HEK293 (cell line): ENCODE measurements at regions not wholly inside any gene's neighbourhood (a gene's known extent, or its start where the extent isn't known, plus 50 kb on each side); places are given as distances from the start of the nearest gene placed in this dataset.

Experiments used
- CTCF ChIA-PET: fragments of 350-600 bp; formaldehyde crosslinking; extraction: SDS; loops from one replicate; lab custom pipeline; 2021; ENCODE audit warnings: antibody characterized with exemption; lab: Yijun Ruan, JAX
- POLR2A ChIA-PET: fragments of 300-600 bp; formaldehyde crosslinking; extraction: SDS; loops from one replicate; lab custom pipeline; 2020; ENCODE audit warnings: antibody characterized with exemption, inconsistent platforms; lab: Yijun Ruan, JAX
- H3K27ac ChIP-seq: fragments of 200-500 bp; sonication (Bioruptor generic); 2 replicates; pipeline ENCODE4 v1.5.1; 2014; ENCODE audit warnings: low read depth, low read length, control low read depth, inconsistent platforms; ENCODE audit errors: extremely low read depth
- H3K36me3 ChIP-seq, 2 experiments: fragments of 200-500 bp in 1 of 2; sonication (Bioruptor generic) in 1 of 2; 1 replicate in 1 of 2; 2 replicates in 1 of 2; pipeline ENCODE4 v1.5.1; 2014 to 2017; ENCODE audit warnings: inconsistent platforms in 2 of 2, low read length in 2 of 2; ENCODE audit not compliant: control insufficient read depth in 2 of 2, insufficient read depth in 1 of 2
- H3K4me1 ChIP-seq: fragments of 200-500 bp; sonication (Bioruptor generic); 2 replicates; pipeline ENCODE4 v1.5.1; 2014; ENCODE audit warnings: mild to moderate bottlenecking, low read length, inconsistent platforms; ENCODE audit not compliant: control insufficient read depth, insufficient read depth
- H3K4me3 ChIP-seq: 2 replicates; pipeline ENCODE4 v1.5.1; 2011; ENCODE audit warnings: low read depth, mild to moderate bottlenecking, control low read depth, low read length, moderate library complexity
- H3K9me3 ChIP-seq: fragments of 200-500 bp; sonication (Bioruptor generic); 2 replicates; pipeline ENCODE4 v1.5.1; 2014; ENCODE audit warnings: low read depth, low read length, inconsistent platforms; ENCODE audit not compliant: control insufficient read depth, insufficient read depth
- CTCF ChIP-seq: fragments of 450-650 bp; formaldehyde crosslinking; IDR thresholded peaks from 2 replicates; pipeline ENCODE4 v1.5.1; 2016; ENCODE audit warnings: missing biosample characterization, missing genetic modification characterization
- HOXD13 ChIP-seq: sonication (generic); formaldehyde crosslinking; IDR thresholded peaks from 2 replicates; pipeline ENCODE4 v1.8.0; 2022; ENCODE audit warnings: missing genetic modification reagents, borderline replicate concordance
- SALL2 ChIP-seq: fragments of 450-650 bp; formaldehyde crosslinking; IDR thresholded peaks from 2 replicates; pipeline ENCODE4 v1.5.0; 2017; ENCODE audit warnings: missing biosample characterization, mild to moderate bottlenecking, missing genetic modification characterization, borderline replicate concordance
- WT1 ChIP-seq: fragments of 450-650 bp; formaldehyde crosslinking; IDR thresholded peaks from 2 replicates; pipeline ENCODE4 v1.5.1; 2016; ENCODE audit warnings: missing biosample characterization, missing genetic modification characterization
- ZBTB20 ChIP-seq: fragments of 450-650 bp; formaldehyde crosslinking; IDR thresholded peaks from 2 replicates; pipeline ENCODE4 v1.5.1; 2016; ENCODE audit warnings: missing biosample characterization, missing genetic modification characterization
- ZFP41 ChIP-seq: fragments of 450-650 bp; formaldehyde crosslinking; IDR thresholded peaks from 2 replicates; pipeline ENCODE4 v1.5.1; 2016; ENCODE audit warnings: missing biosample characterization, missing genetic modification characterization, borderline replicate concordance
- ZNF266 ChIP-seq: fragments of 450-650 bp; formaldehyde crosslinking; IDR thresholded peaks from 2 replicates; pipeline ENCODE4 v1.5.1; 2016; ENCODE audit warnings: missing biosample characterization, missing genetic modification characterization, low read depth
- ZNF311 ChIP-seq: fragments of 450-650 bp; formaldehyde crosslinking; IDR thresholded peaks from 2 replicates; pipeline ENCODE4 v1.5.1; 2017; ENCODE audit warnings: missing biosample characterization, missing genetic modification characterization, borderline replicate concordance
- ZNF341 ChIP-seq: fragments of 450-650 bp; formaldehyde crosslinking; IDR thresholded peaks from 2 replicates; pipeline ENCODE4; 2016; ENCODE audit warnings: low read depth, missing biosample characterization, missing genetic modification characterization
- ZNF544 ChIP-seq: fragments of 450-650 bp; formaldehyde crosslinking; IDR thresholded peaks from 2 replicates; pipeline ENCODE4 v1.5.0; 2017; ENCODE audit warnings: missing biosample characterization, missing genetic modification characterization
- ZNF549 ChIP-seq: fragments of 450-650 bp; IDR thresholded peaks from 2 replicates; pipeline ENCODE4 v1.5.1; 2018; ENCODE audit warnings: missing biosample characterization, missing genetic modification characterization, mild to moderate bottlenecking, inconsistent platforms, moderate library complexity
- ZNF623 ChIP-seq: fragments of 450-650 bp; formaldehyde crosslinking; IDR thresholded peaks from 2 replicates; pipeline ENCODE4 v1.5.1; 2016; ENCODE audit warnings: missing biosample characterization, missing genetic modification characterization
- ZNF624 ChIP-seq: fragments of 450-650 bp; formaldehyde crosslinking; IDR thresholded peaks from 2 replicates; pipeline ENCODE4 v1.5.1; 2017; ENCODE audit warnings: missing biosample characterization, missing genetic modification characterization
- ZNF701 ChIP-seq: fragments of 450-650 bp; formaldehyde crosslinking; IDR thresholded peaks from 2 replicates; pipeline ENCODE4 v1.5.1; 2016; ENCODE audit warnings: missing biosample characterization, missing genetic modification characterization
- ZNF776 ChIP-seq: fragments of 450-650 bp; formaldehyde crosslinking; IDR thresholded peaks from 2 replicates; pipeline ENCODE4 v1.5.0; 2017; ENCODE audit warnings: missing biosample characterization, missing genetic modification characterization, borderline replicate concordance
- ZSCAN5A ChIP-seq: fragments of 450-650 bp; formaldehyde crosslinking; IDR thresholded peaks from 2 replicates; pipeline ENCODE4 v1.5.1; 2016; ENCODE audit warnings: missing biosample characterization, missing genetic modification characterization
- TF ChIP-seq, protein P1 (sequence below): fragments of 450-650 bp; formaldehyde crosslinking; IDR thresholded peaks from 2 replicates; pipeline ENCODE4 v1.5.1; 2016; ENCODE audit warnings: missing biosample characterization, missing genetic modification characterization, low read depth

GRCh38 chr10:129381741-129382140 is 85.3 kb upstream of the MGMT start:
- CTCF ChIA-PET, result interaction anchor here (0.6 to 0.8 kb wide), 2 partner anchors 345 to 847 kb away, joined by 3 read pairs; no protein-coding TSS in a partner anchor
- Histone ChIP-seq H3K9me3 (no peaks in the 10 kb centered on the region), H3K4me3 (no peak overlapping the region), H3K27ac (no peak overlapping the region), H3K4me1 (no peaks in the 10 kb centered on the region), H3K36me3 (no peaks in the 10 kb centered on the region)
- TF ChIP-seq ZBTB20 (tag by site-specific recombination), result no peak
- POLR2A ChIA-PET, result no interaction called here

DNA sequence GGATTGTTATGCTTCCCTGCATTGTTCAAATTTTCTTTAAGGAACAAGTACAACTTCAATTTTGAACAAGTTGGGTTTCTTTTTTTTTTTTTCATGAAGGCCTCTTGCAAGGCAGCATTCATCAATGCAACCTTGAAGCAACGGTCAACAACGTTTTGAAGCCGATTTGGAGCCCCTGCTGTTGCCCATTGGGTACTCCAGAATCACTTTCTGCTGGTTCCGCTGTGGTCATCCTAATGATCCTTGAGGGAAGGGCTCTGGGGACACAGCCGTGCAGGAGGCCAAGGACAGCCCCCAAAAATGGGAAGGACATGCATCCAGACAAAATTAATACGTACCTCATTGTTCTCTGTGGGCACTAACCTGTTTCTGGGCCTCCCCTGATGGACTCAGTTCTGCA is 84.6 kb upstream of the MGMT start:
- no peak overlapping the region for H3K4me3 ChIP-seq
- POLR2A ChIA-PET, result no interaction called here
- H3K27ac ChIP-seq, result no peak overlapping the region
- no peaks in the 10 kb centered on the region for H3K36me3 ChIP-seq
- no peaks in the 10 kb centered on the region for H3K9me3 ChIP-seq
- H3K4me1 ChIP-seq, result no peaks in the 10 kb centered on the region
- CTCF ChIA-PET, result interaction anchor here (0.6 kb wide), 1 partner anchor 436 kb away, joined by 4 read pairs; no protein-coding TSS in a partner anchor
- no peak for TF ChIP-seq ZNF341 (tag by site-specific recombination)

DNA sequence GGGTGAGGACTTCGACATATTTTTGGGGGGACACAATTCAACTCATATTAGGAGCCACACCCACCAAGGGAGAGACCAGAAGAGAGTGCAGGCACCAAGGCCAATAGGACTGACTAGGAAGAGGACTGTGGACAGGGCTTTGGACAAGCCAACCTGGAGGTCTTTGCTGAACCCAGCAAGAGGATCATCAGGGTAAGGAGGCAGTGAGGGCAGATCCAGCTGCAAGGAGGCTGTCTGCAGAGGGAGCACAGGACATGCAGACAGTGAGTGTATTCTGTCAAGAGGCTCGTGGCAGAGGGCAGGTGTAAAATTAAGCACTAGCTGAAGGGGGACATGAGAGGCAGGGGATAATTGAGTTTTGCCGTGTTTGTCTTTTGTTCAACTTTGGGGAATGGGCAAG is 83.4 kb upstream of the MGMT start:
- POLR2A ChIA-PET, result no interaction called here
- CTCF ChIA-PET, result interaction anchor here (0.7 kb wide), 1 partner anchor 15 kb away, joined by 3 read pairs; no protein-coding TSS in a partner anchor
- Histone ChIP-seq H3K4me1 (no peaks in the 10 kb centered on the region), H3K27ac (no peak overlapping the region), H3K9me3 (no peaks in the 10 kb centered on the region), H3K4me3 (no peak overlapping the region), H3K36me3 (no peaks in the 10 kb centered on the region)
- TF ChIP-seq WT1 (tag by site-specific recombination), result no peak
- TF ChIP-seq ZNF311 (tag by site-specific recombination), result no peak
- TF ChIP-seq ZNF623 (tag by site-specific recombination), result no peak
- no peak for TF ChIP-seq ZNF544 (tag by site-specific recombination)
- TF ChIP-seq CTCF, result no peak
- no peak for TF ChIP-seq ZNF776 (tag by site-specific recombination)
- no peak for TF ChIP-seq SALL2 (tag by site-specific recombination)
- no peak for TF ChIP-seq ZNF701 (tag by site-specific recombination)
- no peak for TF ChIP-seq ZNF549 (tag by site-specific recombination)
- no peak for TF ChIP-seq ZNF624
- no peak for TF ChIP-seq ZFP41 (tag by site-specific recombination)
- no peak for TF ChIP-seq HOXD13 (CRISPR knock-in tag)
- TF ChIP-seq ZSCAN5A (tag by site-specific recombination), result no peak
- no peak for TF ChIP-seq ZNF266
- TF ChIP-seq, protein P1, sequence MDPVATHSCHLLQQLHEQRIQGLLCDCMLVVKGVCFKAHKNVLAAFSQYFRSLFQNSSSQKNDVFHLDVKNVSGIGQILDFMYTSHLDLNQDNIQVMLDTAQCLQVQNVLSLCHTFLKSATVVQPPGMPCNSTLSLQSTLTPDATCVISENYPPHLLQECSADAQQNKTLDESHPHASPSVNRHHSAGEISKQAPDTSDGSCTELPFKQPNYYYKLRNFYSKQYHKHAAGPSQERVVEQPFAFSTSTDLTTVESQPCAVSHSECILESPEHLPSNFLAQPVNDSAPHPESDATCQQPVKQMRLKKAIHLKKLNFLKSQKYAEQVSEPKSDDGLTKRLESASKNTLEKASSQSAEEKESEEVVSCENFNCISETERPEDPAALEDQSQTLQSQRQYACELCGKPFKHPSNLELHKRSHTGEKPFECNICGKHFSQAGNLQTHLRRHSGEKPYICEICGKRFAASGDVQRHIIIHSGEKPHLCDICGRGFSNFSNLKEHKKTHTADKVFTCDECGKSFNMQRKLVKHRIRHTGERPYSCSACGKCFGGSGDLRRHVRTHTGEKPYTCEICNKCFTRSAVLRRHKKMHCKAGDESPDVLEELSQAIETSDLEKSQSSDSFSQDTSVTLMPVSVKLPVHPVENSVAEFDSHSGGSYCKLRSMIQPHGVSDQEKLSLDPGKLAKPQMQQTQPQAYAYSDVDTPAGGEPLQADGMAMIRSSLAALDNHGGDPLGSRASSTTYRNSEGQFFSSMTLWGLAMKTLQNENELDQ (tag by site-specific recombination), result no peak
